ENCODE measurements at regions not wholly inside any gene's neighbourhood (a gene's known extent, or its start where the extent isn't known, plus 50 kb on each side); places are given as distances from the start of the nearest gene placed in this dataset.

DNA sequence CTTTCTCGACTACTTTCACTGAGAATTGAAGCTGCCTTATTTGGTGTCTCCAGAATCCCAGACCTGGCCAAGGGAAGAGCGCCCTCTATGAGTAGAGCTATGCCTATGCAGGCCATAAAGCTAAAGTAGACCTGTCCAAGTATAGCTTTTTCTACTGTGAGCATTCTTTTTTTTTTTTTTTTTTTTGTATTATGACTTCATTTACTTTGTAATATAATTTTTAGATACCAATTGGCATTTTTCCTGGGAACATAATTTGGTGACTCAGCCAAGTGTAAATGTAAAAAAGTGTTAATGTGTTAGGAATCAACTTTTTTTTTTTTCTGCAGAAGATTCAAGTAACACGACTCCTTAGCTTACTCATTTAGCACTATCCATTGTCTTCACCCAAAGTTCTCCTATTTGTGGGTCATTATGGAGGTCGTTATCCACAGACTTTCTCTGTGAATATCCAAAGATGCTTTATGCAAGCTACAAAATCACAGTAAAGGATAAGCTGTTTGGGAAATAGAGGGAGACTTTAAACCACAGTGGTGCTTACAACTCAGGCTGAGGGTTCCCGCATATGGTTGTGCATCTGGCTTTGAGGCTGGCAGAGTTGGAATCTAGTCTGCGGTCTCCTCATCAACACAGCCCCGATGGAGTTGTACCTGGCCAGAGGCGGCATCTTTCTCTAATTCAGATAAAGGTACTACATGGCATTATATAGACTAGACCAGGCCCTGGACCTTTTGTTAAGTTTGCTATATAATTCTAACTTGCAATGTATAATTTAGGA lies 1040.2 kb upstream of the SORCS1 start:
- TF ChIP-seq, protein P1, sequence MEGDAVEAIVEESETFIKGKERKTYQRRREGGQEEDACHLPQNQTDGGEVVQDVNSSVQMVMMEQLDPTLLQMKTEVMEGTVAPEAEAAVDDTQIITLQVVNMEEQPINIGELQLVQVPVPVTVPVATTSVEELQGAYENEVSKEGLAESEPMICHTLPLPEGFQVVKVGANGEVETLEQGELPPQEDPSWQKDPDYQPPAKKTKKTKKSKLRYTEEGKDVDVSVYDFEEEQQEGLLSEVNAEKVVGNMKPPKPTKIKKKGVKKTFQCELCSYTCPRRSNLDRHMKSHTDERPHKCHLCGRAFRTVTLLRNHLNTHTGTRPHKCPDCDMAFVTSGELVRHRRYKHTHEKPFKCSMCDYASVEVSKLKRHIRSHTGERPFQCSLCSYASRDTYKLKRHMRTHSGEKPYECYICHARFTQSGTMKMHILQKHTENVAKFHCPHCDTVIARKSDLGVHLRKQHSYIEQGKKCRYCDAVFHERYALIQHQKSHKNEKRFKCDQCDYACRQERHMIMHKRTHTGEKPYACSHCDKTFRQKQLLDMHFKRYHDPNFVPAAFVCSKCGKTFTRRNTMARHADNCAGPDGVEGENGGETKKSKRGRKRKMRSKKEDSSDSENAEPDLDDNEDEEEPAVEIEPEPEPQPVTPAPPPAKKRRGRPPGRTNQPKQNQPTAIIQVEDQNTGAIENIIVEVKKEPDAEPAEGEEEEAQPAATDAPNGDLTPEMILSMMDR (IDR thresholded peaks at IDR 0.05; ENCODE audit: insufficient read depth, low read length, poor library complexity, severe bottlenecking), result peak; percentile 82
- H3K4me3 ChIP-seq (replicated peaks; ENCODE audit: low read depth, low read length), result no peak overlapping the region
- no peaks in the 10 kb centered on the region for H3K27me3 ChIP-seq (replicated peaks; ENCODE audit: control insufficient read depth, insufficient read depth, low read length)
- no peaks in the 10 kb centered on the region for H3K36me3 ChIP-seq (ENCODE audit: control insufficient read depth, insufficient read depth, low read length)
- DNase-seq (ENCODE audit: extremely low read depth, insufficient read length), result no peak

DNA sequence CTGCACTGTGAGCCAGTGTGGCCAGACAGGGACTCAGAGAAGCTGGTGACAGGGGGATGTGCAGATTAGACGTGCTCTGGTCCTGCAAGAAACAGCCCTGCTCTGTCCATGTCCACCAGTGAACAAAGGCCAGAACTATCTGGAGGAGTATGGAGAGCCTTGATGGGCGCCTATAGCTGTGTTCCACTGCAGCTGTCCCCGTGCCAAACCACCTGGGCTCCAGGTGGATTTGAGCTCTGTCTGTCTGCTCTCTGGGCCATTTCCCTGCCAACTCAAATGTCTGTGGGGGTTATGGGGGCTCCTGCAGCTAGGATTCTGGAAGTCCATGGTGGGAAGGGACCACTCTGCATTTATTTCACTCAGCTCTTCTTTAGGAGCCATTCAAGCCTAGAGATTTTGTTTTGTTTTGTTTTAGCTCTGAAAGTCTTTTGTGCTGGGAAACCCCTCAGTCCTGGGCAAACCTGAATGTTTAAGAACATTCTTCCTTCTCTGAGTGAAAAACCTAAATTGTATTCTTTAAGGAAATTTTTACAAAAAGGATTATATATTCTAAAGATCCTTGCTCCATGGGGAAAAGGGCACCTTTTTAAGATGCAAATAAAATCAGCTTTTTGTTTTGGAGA lies 1039.5 kb upstream of the SORCS1 start:
- no peak for DNase-seq (ENCODE audit: extremely low read depth, insufficient read length)
- TF ChIP-seq, protein P1 (IDR thresholded peaks at IDR 0.05; ENCODE audit: insufficient read depth, low read length, poor library complexity, severe bottlenecking), result no peak
- Histone ChIP-seq H3K4me3 (replicated peaks; ENCODE audit: low read depth, low read length) (no peak overlapping the region), H3K27me3 (replicated peaks; ENCODE audit: control insufficient read depth, insufficient read depth, low read length) (no peaks in the 10 kb centered on the region), H3K36me3 (ENCODE audit: control insufficient read depth, insufficient read depth, low read length) (no peaks in the 10 kb centered on the region)

DNA sequence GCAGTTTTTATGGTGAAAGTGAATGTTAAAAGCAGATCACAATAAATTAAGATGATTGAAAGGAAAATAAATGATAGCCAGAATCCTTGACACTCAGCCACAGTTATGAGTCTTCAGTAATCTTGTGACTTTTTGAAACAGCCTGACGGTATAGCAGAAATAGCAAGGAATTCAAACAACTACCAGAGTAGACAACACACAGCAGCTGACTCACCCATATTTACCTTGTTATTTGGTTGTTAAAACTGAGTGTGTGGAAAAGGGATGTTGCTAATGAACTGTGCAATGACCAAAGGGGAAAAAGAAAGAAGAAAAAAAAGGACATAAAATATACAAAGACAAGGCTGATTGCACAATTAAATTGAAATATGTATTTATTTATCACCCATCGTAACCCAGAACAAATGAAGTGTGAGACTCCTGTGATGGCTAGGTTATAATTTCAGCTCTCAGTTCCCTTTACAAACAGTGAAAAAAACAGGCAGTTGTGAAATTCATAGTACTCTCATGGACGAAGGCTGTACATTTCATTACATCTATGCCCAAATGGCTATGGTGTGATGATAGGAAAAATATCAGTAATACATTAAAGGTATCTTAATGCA lies 1023.0 kb upstream of the SORCS1 start:
- no peaks in the 10 kb centered on the region for H3K27me3 ChIP-seq (replicated peaks; ENCODE audit: control insufficient read depth, insufficient read depth, low read length)
- H3K4me3 ChIP-seq (replicated peaks; ENCODE audit: low read depth, low read length), result no peak overlapping the region
- DNase-seq (ENCODE audit: extremely low read depth, insufficient read length), result no peak
- TF ChIP-seq, protein P1 (IDR thresholded peaks at IDR 0.05; ENCODE audit: insufficient read depth, low read length, poor library complexity, severe bottlenecking), result no peak
- no peaks in the 10 kb centered on the region for H3K36me3 ChIP-seq (ENCODE audit: control insufficient read depth, insufficient read depth, low read length)

DNA sequence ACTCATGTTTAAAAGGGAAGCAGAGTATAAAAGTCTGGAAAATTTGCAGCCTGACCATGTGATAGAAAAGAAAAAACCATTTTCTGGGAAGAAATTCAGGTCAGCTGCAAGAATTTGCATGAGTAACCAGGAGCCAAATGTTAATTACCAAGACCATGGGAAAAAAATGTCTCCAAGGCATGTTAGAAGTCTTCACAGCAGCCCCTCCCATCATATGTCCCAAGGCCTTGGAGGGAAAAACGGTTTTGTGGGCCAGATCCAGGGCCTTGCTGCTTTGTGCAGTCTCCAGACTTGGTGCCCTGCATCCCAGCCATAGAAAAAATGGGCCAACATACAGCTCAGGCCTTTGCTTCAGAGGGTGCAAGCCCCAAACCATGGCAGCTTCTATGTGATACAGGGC lies 1019.6 kb upstream of the SORCS1 start:
- Histone ChIP-seq H3K4me3 (replicated peaks; ENCODE audit: low read depth, low read length) (no peak overlapping the region), H3K27me3 (replicated peaks; ENCODE audit: control insufficient read depth, insufficient read depth, low read length) (no peaks in the 10 kb centered on the region), H3K36me3 (ENCODE audit: control insufficient read depth, insufficient read depth, low read length) (no peaks in the 10 kb centered on the region)
- DNase-seq (ENCODE audit: extremely low read depth, insufficient read length), result no peak
- TF ChIP-seq, protein P1 (IDR thresholded peaks at IDR 0.05; ENCODE audit: insufficient read depth, low read length, poor library complexity, severe bottlenecking), result no peak

DNA sequence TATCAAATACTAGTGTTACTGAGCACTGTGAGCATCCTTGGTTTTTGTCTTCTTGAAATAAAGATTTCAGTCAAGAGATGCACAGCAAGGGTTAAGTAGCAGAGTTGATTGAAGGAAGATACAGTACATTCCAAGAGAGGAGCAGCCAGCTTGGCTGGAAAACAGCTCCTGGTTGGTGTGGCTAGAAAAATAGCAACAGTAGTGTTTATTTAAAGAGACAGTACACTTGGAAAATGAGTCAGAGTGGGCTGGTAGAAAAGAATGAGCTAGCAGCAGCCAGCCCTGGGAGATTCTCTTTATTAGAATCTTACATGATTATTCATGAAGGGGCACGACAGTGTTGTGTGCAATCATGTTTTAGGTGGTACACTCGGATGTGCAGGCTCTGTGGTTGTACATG lies 1016.4 kb upstream of the SORCS1 start:
- no peak for DNase-seq (ENCODE audit: extremely low read depth, insufficient read length)
- no peak overlapping the region for H3K4me3 ChIP-seq (replicated peaks; ENCODE audit: low read depth, low read length)
- no peaks in the 10 kb centered on the region for H3K27me3 ChIP-seq (replicated peaks; ENCODE audit: control insufficient read depth, insufficient read depth, low read length)
- H3K36me3 ChIP-seq (ENCODE audit: control insufficient read depth, insufficient read depth, low read length), result no peaks in the 10 kb centered on the region
- TF ChIP-seq, protein P1 (IDR thresholded peaks at IDR 0.05; ENCODE audit: insufficient read depth, low read length, poor library complexity, severe bottlenecking), result no peak

Data from GM06990 (cell line).